Ovary (tissue), 3 donors: ENCODE measurements at regions not wholly inside any gene's neighbourhood (a gene's known extent, or its start where the extent isn't known, plus 50 kb on each side); places are given as distances from the start of the nearest gene placed in this dataset.

Source experiments
- CTCF ChIP-seq, 3 donors: fragments of 450-650 bp in 2 of 3; fragments of 200-600 bp in 1 of 3; IDR thresholded peaks; one replicate each; pipeline versions ENCODE4 v1.5.1 to v1.8.0; 2016 to 2022; ENCODE audit warnings: antibody characterized with exemption in 3 of 3, mild to moderate bottlenecking in 1 of 3
- EP300 ChIP-seq: sonication (generic); formaldehyde crosslinking; IDR thresholded peaks from one replicate; pipeline ENCODE4 v1.6.1; 2017; ENCODE audit warnings: antibody characterized with exemption
- donor health status: DM: no; HTN: no; CAD: no.

GRCh38 chr15:88987591-88987933 is 74.4 kb upstream of the MFGE8 start:
- TF ChIP-seq EP300: no peak
- TF ChIP-seq CTCF (IDR thresholded peaks at IDR 0.05): no peak
